OCI-LY7 (cell line): ENCODE measurements at regions not wholly inside any gene's neighbourhood (a gene's known extent, or its start where the extent isn't known, plus 50 kb on each side); places are given as distances from the start of the nearest gene placed in this dataset.

Experiments used
- BruUV-seq: library from RNA; stranded (reverse); fragments of 400-500 nt; replicated peaks from 2 replicates; lab custom pipeline; 2021; lab: Mats Ljungman, UMichigan
- CTCF ChIA-PET: fragments of 300-600 bp; sonication (Branson Sonifier 250); formaldehyde crosslinking; loops from one replicate; lab custom pipeline; 2022; ENCODE audit warnings: antibody characterized with exemption; ENCODE audit not compliant: unreplicated experiment; lab: Charles Lee
- POLR2A ChIA-PET: fragments of 300-600 bp; sonication (Branson Sonifier 250); formaldehyde crosslinking; loops from one replicate; lab custom pipeline; 2022; ENCODE audit warnings: antibody characterized with exemption; lab: Charles Lee
- DNase-seq: peaks from one replicate; pipeline ENCODE4 v3.0.0-alpha.2; 2015; ENCODE audit warnings: low spot score
- H2AFZ ChIP-seq: fragments of 200-600 bp; sonication (generic), shearing (Covaris generic); 2 replicates; pipeline ENCODE4 v1.6.1; 2014; ENCODE audit warnings: mild to moderate bottlenecking, antibody characterized with exemption, low read length, moderate library complexity
- H3K27ac ChIP-seq: fragments of 200-600 bp; sonication (generic); 2 replicates; pipeline ENCODE4 v1.5.1; 2014; ENCODE audit warnings: mixed run types, low read depth, mild to moderate bottlenecking, moderate library complexity, low read length, inconsistent platforms; ENCODE audit not compliant: poor library complexity, severe bottlenecking
- H3K36me3 ChIP-seq: fragments of 200-600 bp; sonication (generic); 2 replicates; pipeline ENCODE4 v1.6.1; 2014; ENCODE audit warnings: mild to moderate bottlenecking, antibody characterized with exemption, low read length, moderate library complexity, mixed read lengths; ENCODE audit not compliant: insufficient read depth
- H3K4me1 ChIP-seq: fragments of 200-600 bp; sonication (generic); 2 replicates; pipeline ENCODE4 v1.5.1; 2014; ENCODE audit warnings: mild to moderate bottlenecking, low read length; ENCODE audit not compliant: insufficient read depth, poor library complexity, severe bottlenecking
- H3K4me2 ChIP-seq: fragments of 200-600 bp; sonication (generic); 2 replicates; pipeline ENCODE4 v1.6.1; 2014; ENCODE audit warnings: mild to moderate bottlenecking, low read length
- H3K4me3 ChIP-seq: fragments of 200-600 bp; sonication (generic); 2 replicates; pipeline ENCODE4 v1.5.1; 2014; ENCODE audit warnings: mild to moderate bottlenecking, low read depth, low read length; ENCODE audit not compliant: poor library complexity, severe bottlenecking
- H3K79me2 ChIP-seq: fragments of 200-600 bp; sonication (generic); 2 replicates; pipeline ENCODE4 v1.6.1; 2016; ENCODE audit warnings: low read depth, mild to moderate bottlenecking, low read length, moderate library complexity, mixed read lengths; ENCODE audit not compliant: insufficient read depth
- H3K9me2 ChIP-seq: fragments of 200-600 bp; sonication (generic); 2 replicates; pipeline ENCODE4 v1.6.1; 2016; ENCODE audit warnings: mild to moderate bottlenecking, low read length, mixed read lengths; ENCODE audit not compliant: insufficient read depth
- H3K9me3 ChIP-seq: fragments of 200-600 bp; sonication (generic); 2 replicates; pipeline ENCODE4 v1.6.1; 2014; ENCODE audit warnings: mild to moderate bottlenecking, mixed run types, low read length, mixed read lengths
- H4K20me1 ChIP-seq: fragments of 200-600 bp; sonication (generic); 2 replicates; pipeline ENCODE4 v1.6.1; 2014; ENCODE audit warnings: mild to moderate bottlenecking, antibody characterized with exemption, low read length, moderate library complexity, mixed read lengths; ENCODE audit not compliant: insufficient read depth
- EZH2phosphoT487 ChIP-seq: fragments of 200-600 bp; sonication (generic); IDR thresholded peaks from 2 replicates; pipeline ENCODE4 v1.6.1; 2018; ENCODE audit warnings: low read depth, borderline replicate concordance, mild to moderate bottlenecking, mixed run types, antibody characterized with exemption, low read length, moderate library complexity, mixed read lengths
- intact Hi-C: fragments of 100-400 bp; cut with micrococcal nuclease; formaldehyde crosslinking; loops from one replicate; pipeline ENCODE4 v1.10.0; 2022; ENCODE audit not compliant: unreplicated experiment
- TF ChIP-seq, protein P1 (sequence below): fragments of 200-600 bp; sonication (generic); conservative IDR thresholded peaks from 2 replicates; pipeline ENCODE4 v1.5.1; 2014; ENCODE audit warnings: mild to moderate bottlenecking, antibody characterized with exemption, low read length, moderate library complexity, mixed read lengths

DNA sequence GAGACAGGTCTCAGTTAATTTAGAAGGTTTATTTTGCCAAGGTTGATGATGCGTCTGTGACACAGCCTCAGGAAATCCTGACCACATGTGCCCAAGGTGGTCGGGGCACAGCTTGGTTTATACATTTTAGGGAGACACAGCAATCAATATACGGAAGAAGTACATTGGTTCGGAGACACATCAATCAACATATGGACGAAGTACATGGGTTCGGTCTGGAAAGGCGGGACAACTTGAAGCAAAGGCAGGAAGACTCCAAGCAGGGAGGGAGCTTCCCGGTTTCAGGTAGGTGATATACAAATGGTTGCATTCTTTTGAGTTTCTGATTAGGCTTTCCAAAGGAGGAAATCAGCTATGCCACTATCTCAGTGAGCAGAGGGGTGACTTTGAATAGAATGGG is 225.2 kb upstream of the ZFP42 start:
- POLR2A ChIA-PET, result no interaction called here
- H3K9me3 ChIP-seq, result no peaks in the 10 kb centered on the region
- no peaks in the 10 kb centered on the region for H3K4me1 ChIP-seq
- DNase-seq, result no peak
- CTCF ChIA-PET, result no interaction called here
- BruUV-seq, result no TSS peak
- H3K27ac ChIP-seq, result no peak overlapping the region
- no peaks in the 10 kb centered on the region for H3K36me3 ChIP-seq
- no peak overlapping the region for H3K4me2 ChIP-seq
- TF ChIP-seq, protein P1, sequence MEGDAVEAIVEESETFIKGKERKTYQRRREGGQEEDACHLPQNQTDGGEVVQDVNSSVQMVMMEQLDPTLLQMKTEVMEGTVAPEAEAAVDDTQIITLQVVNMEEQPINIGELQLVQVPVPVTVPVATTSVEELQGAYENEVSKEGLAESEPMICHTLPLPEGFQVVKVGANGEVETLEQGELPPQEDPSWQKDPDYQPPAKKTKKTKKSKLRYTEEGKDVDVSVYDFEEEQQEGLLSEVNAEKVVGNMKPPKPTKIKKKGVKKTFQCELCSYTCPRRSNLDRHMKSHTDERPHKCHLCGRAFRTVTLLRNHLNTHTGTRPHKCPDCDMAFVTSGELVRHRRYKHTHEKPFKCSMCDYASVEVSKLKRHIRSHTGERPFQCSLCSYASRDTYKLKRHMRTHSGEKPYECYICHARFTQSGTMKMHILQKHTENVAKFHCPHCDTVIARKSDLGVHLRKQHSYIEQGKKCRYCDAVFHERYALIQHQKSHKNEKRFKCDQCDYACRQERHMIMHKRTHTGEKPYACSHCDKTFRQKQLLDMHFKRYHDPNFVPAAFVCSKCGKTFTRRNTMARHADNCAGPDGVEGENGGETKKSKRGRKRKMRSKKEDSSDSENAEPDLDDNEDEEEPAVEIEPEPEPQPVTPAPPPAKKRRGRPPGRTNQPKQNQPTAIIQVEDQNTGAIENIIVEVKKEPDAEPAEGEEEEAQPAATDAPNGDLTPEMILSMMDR, result no peak
- TF ChIP-seq EZH2phosphoT487, result no peak
- intact Hi-C loops, result no loop called here
- H3K79me2 ChIP-seq, result no peaks in the 10 kb centered on the region
- no peak overlapping the region for H3K4me3 ChIP-seq
- H4K20me1 ChIP-seq, result no peaks in the 10 kb centered on the region
- no peak overlapping the region for H2AFZ ChIP-seq
- H3K9me2 ChIP-seq, result no peaks in the 10 kb centered on the region

DNA sequence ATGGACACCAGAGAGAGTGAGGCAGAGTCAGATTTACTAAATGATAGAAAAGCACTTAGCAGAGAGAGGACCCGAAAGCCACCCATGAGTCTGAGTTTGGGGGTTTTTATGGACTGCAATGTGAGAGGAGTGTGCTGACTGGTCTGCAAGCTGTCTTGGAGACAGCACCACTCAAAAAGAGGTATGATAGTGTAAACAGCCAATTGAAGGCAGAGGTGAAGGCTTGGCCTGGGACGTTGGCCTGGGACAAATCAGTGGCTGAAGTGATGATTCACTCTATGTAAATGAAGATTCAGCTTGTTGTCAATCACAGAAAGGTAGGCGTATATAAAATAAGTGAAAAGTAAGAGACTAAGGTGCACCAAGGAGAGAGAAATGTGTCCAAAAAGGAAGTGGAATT is 217.6 kb upstream of the ZFP42 start:
- CTCF ChIA-PET, result no interaction called here

DNA sequence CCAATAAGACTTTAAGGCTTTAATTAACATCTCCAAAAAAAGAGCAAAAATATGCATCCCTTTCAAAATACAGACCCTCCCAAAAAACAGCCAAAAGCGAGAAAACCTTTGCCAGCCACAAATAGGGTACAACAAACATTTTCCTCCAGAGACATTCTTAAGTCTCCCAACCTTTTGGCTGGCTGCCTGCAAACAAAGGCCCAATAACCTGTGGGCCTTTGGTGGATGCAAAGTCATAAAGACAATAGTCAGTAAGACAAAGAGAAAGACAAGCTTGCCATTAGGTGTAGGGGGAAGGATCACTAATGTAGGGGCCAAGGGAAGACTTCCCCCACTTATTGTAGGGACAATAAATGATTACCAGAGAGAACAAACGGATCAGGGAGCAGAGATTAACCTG is 215.5 kb upstream of the ZFP42 start:
- Histone ChIP-seq H3K79me2 (no peaks in the 10 kb centered on the region), H3K27ac (no peak overlapping the region), H4K20me1 (no peaks in the 10 kb centered on the region), H3K4me2 (no peak overlapping the region), H3K36me3 (no peaks in the 10 kb centered on the region), H3K9me2 (no peaks in the 10 kb centered on the region; the same call in 1 of the 2 replicates), H3K4me3 (no peak overlapping the region), H3K9me3 (no peaks in the 10 kb centered on the region), H3K4me1 (no peaks in the 10 kb centered on the region), H2AFZ (no peak overlapping the region)
- no peak for TF ChIP-seq EZH2phosphoT487
- TF ChIP-seq, protein P1, result no peak
- ChIA-PET POLR2A (no interaction called here), CTCF (no interaction called here)
- no peak for DNase-seq
- intact Hi-C loops, result no loop called here
- BruUV-seq, result no TSS peak

More for the DNA sequence above, 217.6 kb upstream of the ZFP42 start:
- POLR2A ChIA-PET, result interaction anchor here (1.0 kb wide), 1 partner anchor 10 kb away, joined by 4 read pairs; no protein-coding TSS in a partner anchor
- no peak for DNase-seq
- Histone ChIP-seq H3K27ac (no peak overlapping the region), H2AFZ (no peak overlapping the region), H3K36me3 (no peaks in the 10 kb centered on the region), H3K9me2 (no peaks in the 10 kb centered on the region; the same call in 1 of the 2 replicates), H3K79me2 (no peaks in the 10 kb centered on the region), H3K9me3 (no peaks in the 10 kb centered on the region), H3K4me3 (no peak overlapping the region), H3K4me2 (no peak overlapping the region), H4K20me1 (no peaks in the 10 kb centered on the region), H3K4me1 (no peaks in the 10 kb centered on the region)
- BruUV-seq, result no TSS peak
- TF ChIP-seq, protein P1, result no peak
- no peak for TF ChIP-seq EZH2phosphoT487
- intact Hi-C loops, result no loop called here
